Colonic mucosa (tissue), 4 donors: ENCODE measurements at regions not wholly inside any gene's neighbourhood (a gene's known extent, or its start where the extent isn't known, plus 50 kb on each side); places are given as distances from the start of the nearest gene placed in this dataset.

Experiments
- DNase-seq: peaks from one replicate; pipeline ENCODE4 v3.0.0-alpha.2; 2020
- H3K27ac ChIP-seq: fragments of 200-600 bp; one replicate; pipeline ENCODE4 v1.8.0; 2021
- H3K27me3 ChIP-seq: fragments of 200-600 bp; one replicate; pipeline ENCODE4 v1.8.0; 2021
- H3K36me3 ChIP-seq: fragments of 200-600 bp; one replicate; pipeline ENCODE4 v1.8.0; 2021
- H3K4me1 ChIP-seq: fragments of 200-600 bp; one replicate; pipeline ENCODE4 v1.8.0; 2021; ENCODE audit warnings: mild to moderate bottlenecking
- H3K4me3 ChIP-seq: fragments of 200-600 bp; one replicate; pipeline ENCODE4 v1.8.0; 2021
- H3K9ac ChIP-seq, 2 donors: one replicate each; pipeline ENCODE4 v1.7.0; 2013; ENCODE audit warnings: control low read depth in 2 of 2, low read depth in 2 of 2, low read length in 2 of 2
- H3K9me3 ChIP-seq: fragments of 200-600 bp; one replicate; pipeline ENCODE4 v1.8.0; 2021
- intact Hi-C: fragments of 100-400 bp; cut with DNase I; formaldehyde crosslinking; loops from one replicate; pipeline ENCODE4 v1.14.1; 2022
- TF ChIP-seq, protein P1 (sequence below): fragments of 200-600 bp; IDR thresholded peaks from one replicate; pipeline ENCODE4 v1.8.0; 2022; ENCODE audit warnings: antibody characterized with exemption, mild to moderate bottlenecking
- donor health status: healthy.
- donor health status: DM: no; HTN: no; CAD: no.
- donor health status: DM: no; HTN: no; CAD: no.

DNA sequence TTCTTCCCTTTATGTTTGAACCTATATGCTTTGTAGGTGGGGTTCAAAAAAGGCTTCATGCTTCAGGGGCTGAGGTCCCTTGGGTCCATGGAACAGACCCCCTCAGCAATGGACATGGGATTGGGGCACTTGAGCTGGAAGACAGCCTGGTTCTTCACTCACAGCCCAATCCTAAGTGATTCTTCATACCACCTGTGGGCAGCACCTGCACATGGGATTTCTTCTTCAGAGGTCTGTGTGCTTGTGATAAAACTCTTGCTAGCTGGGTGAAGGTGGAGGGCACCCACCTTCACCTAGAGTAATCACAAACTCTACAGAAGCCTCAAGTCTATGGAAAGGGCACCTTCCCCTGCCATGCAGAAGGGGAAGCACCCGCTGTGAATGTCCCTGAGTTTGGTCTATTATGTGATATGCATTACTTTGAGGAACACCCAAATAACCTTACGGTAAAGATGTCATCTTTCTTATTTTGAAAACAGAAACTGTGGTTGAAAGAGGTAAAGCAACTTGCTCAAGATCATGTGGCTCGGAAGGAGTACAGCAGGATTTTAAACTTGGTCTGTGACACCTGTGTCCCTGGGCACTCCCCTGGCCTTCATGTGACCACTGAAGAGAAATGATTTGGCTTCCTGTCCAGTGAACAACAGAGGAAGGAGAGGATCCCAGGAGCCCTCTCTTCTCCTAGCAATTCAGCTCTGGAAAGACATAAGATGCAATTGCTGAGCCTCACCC lies 469.5 kb upstream of the ZMIZ1 start:
- TF ChIP-seq, protein P1, sequence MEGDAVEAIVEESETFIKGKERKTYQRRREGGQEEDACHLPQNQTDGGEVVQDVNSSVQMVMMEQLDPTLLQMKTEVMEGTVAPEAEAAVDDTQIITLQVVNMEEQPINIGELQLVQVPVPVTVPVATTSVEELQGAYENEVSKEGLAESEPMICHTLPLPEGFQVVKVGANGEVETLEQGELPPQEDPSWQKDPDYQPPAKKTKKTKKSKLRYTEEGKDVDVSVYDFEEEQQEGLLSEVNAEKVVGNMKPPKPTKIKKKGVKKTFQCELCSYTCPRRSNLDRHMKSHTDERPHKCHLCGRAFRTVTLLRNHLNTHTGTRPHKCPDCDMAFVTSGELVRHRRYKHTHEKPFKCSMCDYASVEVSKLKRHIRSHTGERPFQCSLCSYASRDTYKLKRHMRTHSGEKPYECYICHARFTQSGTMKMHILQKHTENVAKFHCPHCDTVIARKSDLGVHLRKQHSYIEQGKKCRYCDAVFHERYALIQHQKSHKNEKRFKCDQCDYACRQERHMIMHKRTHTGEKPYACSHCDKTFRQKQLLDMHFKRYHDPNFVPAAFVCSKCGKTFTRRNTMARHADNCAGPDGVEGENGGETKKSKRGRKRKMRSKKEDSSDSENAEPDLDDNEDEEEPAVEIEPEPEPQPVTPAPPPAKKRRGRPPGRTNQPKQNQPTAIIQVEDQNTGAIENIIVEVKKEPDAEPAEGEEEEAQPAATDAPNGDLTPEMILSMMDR = no peak
- no peaks in the 10 kb centered on the region for H3K9me3 ChIP-seq
- H3K4me3 ChIP-seq = no peak overlapping the region
- no peaks in the 10 kb centered on the region for H3K27me3 ChIP-seq
- H3K9ac ChIP-seq = no peak overlapping the region
- H3K27ac ChIP-seq = no peak overlapping the region
- no peaks in the 10 kb centered on the region for H3K36me3 ChIP-seq
- intact Hi-C loops = no loop called here
- no peaks in the 10 kb centered on the region for H3K4me1 ChIP-seq
- no peak for DNase-seq

DNA sequence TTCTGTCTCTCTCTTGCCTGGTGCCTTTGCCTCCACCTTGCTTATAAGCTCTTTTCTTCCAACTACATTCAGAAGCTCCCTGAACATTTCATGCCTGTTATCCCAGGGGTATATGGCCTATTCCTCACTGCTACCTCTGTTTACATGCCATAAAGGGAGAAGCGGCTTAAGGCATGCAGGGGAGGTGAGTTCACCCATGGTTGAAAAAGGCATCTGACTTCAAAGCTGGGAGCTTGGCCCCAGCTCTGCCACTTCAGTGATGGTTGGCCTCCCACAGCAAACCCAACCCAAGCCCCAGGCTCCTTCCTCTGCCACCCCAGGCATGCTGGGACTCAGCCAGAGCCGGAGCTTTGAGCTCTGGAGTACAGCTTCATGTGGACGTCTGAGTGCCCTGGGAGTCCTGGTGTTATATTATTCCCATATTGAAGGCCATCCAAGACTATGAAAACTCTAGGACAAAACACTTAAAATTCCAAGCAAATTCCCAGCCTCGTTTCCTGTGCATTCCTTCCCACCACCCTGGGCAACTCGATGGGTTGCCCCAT lies 468.6 kb upstream of the ZMIZ1 start:
- TF ChIP-seq, protein P1 = no peak
- intact Hi-C loops = no loop called here
- Histone ChIP-seq H3K4me3 (no peak overlapping the region), H3K27me3 (no peaks in the 10 kb centered on the region), H3K9me3 (no peaks in the 10 kb centered on the region), H3K36me3 (no peaks in the 10 kb centered on the region), H3K27ac (no peak overlapping the region), H3K4me1 (no peaks in the 10 kb centered on the region), H3K9ac (no peak overlapping the region)
- DNase-seq = no peak

DNA sequence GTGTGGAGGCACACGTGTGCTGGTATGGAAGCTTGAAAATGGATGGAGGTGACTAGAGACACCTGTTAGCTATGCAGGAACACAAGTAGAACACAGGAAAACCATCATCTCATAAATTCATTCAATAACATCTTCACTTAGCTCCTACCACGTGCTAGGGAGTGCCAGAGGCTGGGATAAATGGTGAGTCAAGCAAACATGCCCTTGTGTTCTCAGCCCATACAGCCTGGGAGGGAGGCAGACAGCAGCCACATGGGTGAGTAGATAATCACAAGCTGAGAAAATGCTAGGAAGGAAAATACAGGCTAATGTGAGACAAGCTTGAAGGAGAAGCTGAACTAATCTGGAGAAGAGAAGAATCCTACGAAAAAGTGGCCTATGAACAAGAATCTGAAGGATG lies 468.0 kb upstream of the ZMIZ1 start:
- Histone ChIP-seq H3K9me3 (no peaks in the 10 kb centered on the region), H3K9ac (no peak overlapping the region), H3K36me3 (no peaks in the 10 kb centered on the region), H3K4me3 (no peak overlapping the region), H3K27ac (no peak overlapping the region), H3K4me1 (no peaks in the 10 kb centered on the region), H3K27me3 (no peaks in the 10 kb centered on the region)
- TF ChIP-seq, protein P1 = no peak
- no peak for DNase-seq
- intact Hi-C loops = no loop called here

- no peak overlapping the region for H3K9ac ChIP-seq
- H3K27ac ChIP-seq = no peak overlapping the region
- H3K36me3 ChIP-seq = no peaks in the 10 kb centered on the region
- DNase-seq = no peak
- H3K4me1 ChIP-seq = no peaks in the 10 kb centered on the region
- intact Hi-C loops = no loop called here
- H3K4me3 ChIP-seq = no peak overlapping the region
- H3K9me3 ChIP-seq = no peaks in the 10 kb centered on the region
- no peaks in the 10 kb centered on the region for H3K27me3 ChIP-seq
- TF ChIP-seq, protein P1 = no peak
These were observed 466.4 kb upstream of the ZMIZ1 start for GRCh38 chr10:78602201-78602932.

GRCh38 chr10:78604286-78604685 lies 464.5 kb upstream of the ZMIZ1 start:
- no peaks in the 10 kb centered on the region for H3K4me1 ChIP-seq
- H3K4me3 ChIP-seq = no peak overlapping the region
- H3K9me3 ChIP-seq = no peaks in the 10 kb centered on the region
- H3K27ac ChIP-seq = no peak overlapping the region
- TF ChIP-seq, protein P1 = no peak
- intact Hi-C loops = no loop called here
- no peaks in the 10 kb centered on the region for H3K36me3 ChIP-seq
- H3K9ac ChIP-seq = no peak overlapping the region
- no peak for DNase-seq
- no peaks in the 10 kb centered on the region for H3K27me3 ChIP-seq
